GM19397 (cell line): ENCODE measurements at regions not wholly inside any gene's neighbourhood (a gene's known extent, or its start where the extent isn't known, plus 50 kb on each side); places are given as distances from the start of the nearest gene placed in this dataset.
"Not testable (repeated sequence)": the region's sequence is repeated elsewhere in the genome, so short reads cannot be mapped to it uniquely, and the experiment has no call there.

ENCODE experiments used
- ATAC-seq: cut with Tn5 transposase; IDR thresholded peaks from one replicate; pipeline ENCODE4 v1.9.1; 2021; ENCODE audit warnings: mild to moderate bottlenecking, moderate library complexity; ENCODE audit not compliant: unreplicated experiment

- ATAC-seq = no peak
Measured at GRCh38 chr21:17051054-17051453, 461.8 kb upstream of the CXADR start.

GRCh38 chr21:17053321-17053720 lies 459.5 kb upstream of the CXADR start:
- no peak for ATAC-seq

GRCh38 chr21:17059936-17060335 lies 452.9 kb upstream of the CXADR start:
- no peak for ATAC-seq

GRCh38 chr21:17066006-17066405 lies 446.8 kb upstream of the CXADR start:
- no peak for ATAC-seq

- ATAC-seq = no peak
Measured at GRCh38 chr21:17071093-17071492, 441.8 kb upstream of the CXADR start.

- ATAC-seq = no peak
Measured at GRCh38 chr21:17081193-17081592, 431.6 kb upstream of the CXADR start.

GRCh38 chr21:17082843-17083483 lies 429.9 kb upstream of the CXADR start:
- ATAC-seq = no peak

GRCh38 chr21:17085707-17086106 lies 427.1 kb upstream of the CXADR start:
- no peak for ATAC-seq

GRCh38 chr21:17088500-17088899 lies 424.3 kb upstream of the CXADR start:
- no peak for ATAC-seq

- no peak for ATAC-seq
Measured at GRCh38 chr21:17089091-17089491, 423.8 kb upstream of the CXADR start.

- no peak for ATAC-seq
Measured at GRCh38 chr21:17101696-17102095, 411.1 kb upstream of the CXADR start.

- ATAC-seq = no peak
Measured at GRCh38 chr21:17105932-17106331, 406.9 kb upstream of the CXADR start.

- ATAC-seq = no peak
Measured at GRCh38 chr21:17114045-17114444, 398.8 kb upstream of the CXADR start.

- no peak for ATAC-seq
Measured at GRCh38 chr21:17118638-17119384, 394.0 kb upstream of the CXADR start.

- ATAC-seq = no peak
Measured at GRCh38 chr21:17119466-17120297, 393.2 kb upstream of the CXADR start.

- not testable (repeated sequence) for ATAC-seq
Measured at GRCh38 chr21:17127395-17127794, 385.4 kb upstream of the CXADR start.

- ATAC-seq = no peak
Measured at GRCh38 chr21:17128132-17128531, 384.7 kb upstream of the CXADR start.

- ATAC-seq = not testable (repeated sequence)
Measured at GRCh38 chr21:17139159-17139558, 373.7 kb upstream of the CXADR start.

GRCh38 chr21:17139696-17140095 lies 373.1 kb upstream of the CXADR start:
- ATAC-seq = no peak

- no peak for ATAC-seq
Measured at GRCh38 chr21:17146426-17146825, 366.4 kb upstream of the CXADR start.

- ATAC-seq = no peak
Measured at GRCh38 chr21:17159697-17160096, 353.1 kb upstream of the CXADR start.

GRCh38 chr21:17185674-17186073 lies 327.2 kb upstream of the CXADR start:
- ATAC-seq = no peak
